ENCODE measurements at regions not wholly inside any gene's neighbourhood (a gene's known extent, or its start where the extent isn't known, plus 50 kb on each side); places are given as distances from the start of the nearest gene placed in this dataset.

DNA sequence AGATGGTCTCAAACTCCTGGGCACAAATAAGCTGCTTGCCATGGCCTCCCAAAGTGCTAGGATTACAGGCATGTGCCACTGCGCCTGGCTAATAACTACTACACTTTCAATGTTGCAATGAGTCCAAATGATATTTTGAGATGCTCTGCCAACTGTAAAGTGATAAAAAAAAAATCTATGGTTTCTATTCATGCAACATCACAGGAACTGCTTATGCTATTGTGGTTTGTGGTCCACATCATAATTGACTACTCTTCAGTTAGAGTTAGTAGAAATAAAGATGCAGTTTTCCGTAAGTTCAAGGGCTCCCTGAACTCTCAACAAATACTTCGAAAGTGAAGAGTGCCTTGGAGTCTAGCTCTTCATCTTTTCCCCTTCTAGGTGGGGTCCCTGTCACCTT is 239.4 kb downstream of the C12orf75 start (continued):
- TF ChIP-seq, protein P1, sequence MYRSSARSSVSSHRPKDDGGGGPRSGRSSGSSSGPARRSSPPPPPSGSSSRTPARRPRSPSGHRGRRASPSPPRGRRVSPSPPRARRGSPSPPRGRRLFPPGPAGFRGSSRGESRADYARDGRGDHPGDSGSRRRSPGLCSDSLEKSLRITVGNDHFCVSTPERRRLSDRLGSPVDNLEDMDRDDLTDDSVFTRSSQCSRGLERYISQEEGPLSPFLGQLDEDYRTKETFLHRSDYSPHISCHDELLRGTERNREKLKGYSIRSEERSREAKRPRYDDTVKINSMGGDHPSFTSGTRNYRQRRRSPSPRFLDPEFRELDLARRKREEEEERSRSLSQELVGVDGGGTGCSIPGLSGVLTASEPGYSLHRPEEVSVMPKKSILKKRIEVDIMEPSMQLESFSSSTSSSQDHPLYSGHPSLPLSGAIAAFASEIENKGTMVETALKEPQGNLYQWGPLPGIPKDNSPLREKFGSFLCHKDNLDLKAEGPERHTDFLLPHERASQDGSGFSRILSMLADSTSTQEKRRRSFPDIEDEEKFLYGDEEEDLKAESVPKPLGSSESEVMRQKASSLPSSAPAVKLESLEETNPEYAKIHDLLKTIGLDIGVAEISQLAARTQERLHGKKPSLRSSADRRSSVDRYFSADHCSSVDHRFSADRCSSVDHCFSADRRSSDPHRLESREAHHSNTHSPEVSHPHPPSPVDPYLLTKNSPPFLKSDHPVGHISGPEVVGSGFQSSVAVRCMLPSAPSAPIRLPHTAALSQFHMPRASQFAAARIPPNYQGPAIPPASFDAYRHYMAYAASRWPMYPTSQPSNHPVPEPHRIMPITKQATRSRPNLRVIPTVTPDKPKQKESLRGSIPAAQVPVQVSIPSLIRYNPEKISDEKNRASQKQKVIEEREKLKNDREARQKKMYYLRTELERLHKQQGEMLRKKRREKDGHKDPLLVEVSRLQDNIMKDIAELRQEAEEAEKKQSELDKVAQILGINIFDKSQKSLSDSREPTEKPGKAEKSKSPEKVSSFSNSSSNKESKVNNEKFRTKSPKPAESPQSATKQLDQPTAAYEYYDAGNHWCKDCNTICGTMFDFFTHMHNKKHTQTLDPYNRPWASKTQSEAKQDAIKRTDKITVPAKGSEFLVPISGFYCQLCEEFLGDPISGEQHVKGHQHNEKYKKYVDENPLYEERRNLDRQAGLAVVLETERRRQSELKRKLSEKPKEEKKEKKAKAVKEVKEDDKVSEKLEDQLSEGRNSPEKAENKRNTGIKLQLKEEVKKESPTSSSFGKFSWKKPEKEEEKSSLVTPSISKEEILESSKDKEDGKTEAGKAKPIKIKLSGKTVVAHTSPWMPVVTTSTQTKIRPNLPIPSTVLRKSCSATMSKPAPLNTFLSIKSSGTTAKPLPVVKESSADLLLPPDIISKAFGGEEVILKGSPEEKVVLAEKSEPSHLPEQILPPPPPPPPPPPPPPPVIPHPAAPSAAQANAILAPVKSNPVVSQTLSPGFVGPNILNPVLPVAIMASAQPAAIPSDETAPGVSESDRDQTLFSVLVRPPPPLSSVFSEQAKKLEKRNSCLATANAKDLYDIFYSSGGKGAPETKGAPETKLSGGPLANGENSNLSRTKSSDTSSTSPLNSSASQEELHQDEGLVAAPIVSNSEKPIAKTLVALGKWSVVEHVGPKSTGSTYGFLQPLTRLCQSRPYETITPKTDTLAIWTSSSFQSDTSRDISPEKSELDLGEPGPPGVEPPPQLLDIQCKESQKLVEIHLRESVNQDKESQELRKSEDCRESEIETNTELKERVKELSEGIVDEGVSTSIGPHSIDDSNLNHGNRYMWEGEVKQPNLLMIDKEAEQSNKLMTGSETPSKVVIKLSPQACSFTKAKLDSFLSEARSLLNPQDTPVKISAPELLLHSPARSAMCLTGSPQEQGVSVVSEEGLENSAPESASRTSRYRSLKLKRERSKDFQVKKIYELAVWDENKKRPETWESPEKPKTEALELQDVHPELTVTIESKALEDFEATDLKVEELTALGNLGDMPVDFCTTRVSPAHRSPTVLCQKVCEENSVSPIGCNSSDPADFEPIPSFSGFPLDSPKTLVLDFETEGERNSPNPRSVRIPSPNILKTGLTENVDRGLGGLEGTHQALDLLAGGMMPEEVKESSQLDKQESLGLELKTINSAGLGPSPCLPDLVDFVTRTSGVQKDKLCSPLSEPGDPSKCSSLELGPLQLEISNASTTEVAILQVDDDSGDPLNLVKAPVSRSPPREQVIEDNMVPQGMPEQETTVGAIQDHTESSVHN (CRISPR knock-in tag; IDR thresholded peaks at IDR 0.05) = no peak
- no peak for TF ChIP-seq ZNF230 (CRISPR knock-in tag; IDR thresholded peaks at IDR 0.05)
- TF ChIP-seq ZNF629 (CRISPR knock-in tag; conservative IDR thresholded peaks at IDR 0.05) = no peak

DNA sequence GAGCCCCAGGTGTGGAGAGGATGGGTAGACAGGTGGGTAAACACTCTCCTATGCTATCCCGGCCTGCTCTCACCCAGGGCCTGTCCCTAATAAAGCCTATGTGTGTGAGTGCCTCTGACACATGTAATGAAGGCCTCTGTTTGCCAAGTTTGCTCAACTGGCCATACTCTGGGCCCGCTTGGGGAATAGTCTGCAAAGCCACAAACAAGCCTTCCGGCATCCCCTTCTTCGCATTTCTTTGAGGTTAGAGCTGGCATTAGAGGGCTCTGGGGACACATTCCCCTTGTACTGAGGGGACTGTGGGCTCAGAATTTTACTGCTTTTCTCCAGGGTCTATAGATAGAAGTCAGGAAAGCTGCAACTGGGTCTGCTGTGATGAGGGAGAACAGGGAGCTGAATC is 240.5 kb downstream of the C12orf75 start:
- FAIRE-seq (no peak), DNase-seq (ENCODE audit: low spot score) (no peak), ATAC-seq (no peak)
- no peaks in the 10 kb centered on the region for H3K36me3 ChIP-seq (replicated peaks in 1 of 2; ENCODE audit: control insufficient read depth in 1 of 2, insufficient read depth in 2 of 2, low read length in 2 of 2)
- no peaks in the 10 kb centered on the region for H3K4me1 ChIP-seq (ENCODE audit: insufficient read depth, low read length)
- CTCF ChIA-PET (ENCODE audit: low intra/inter-chr PET ratio, low total read pairs) = no interaction called here
- no peak overlapping the region for H2AFZ ChIP-seq (ENCODE audit: low read length)
- no peaks in the 10 kb centered on the region for H4K20me1 ChIP-seq (ENCODE audit: insufficient read depth, low read length)
- TF ChIP-seq TRIM22 (IDR thresholded peaks at IDR 0.05) (no peak), ZNF326 (CRISPR knock-in tag; IDR thresholded peaks at IDR 0.05; ENCODE audit: borderline replicate concordance) (no peak), ZSCAN31 (CRISPR knock-in tag; IDR thresholded peaks at IDR 0.05; ENCODE audit: low read depth) (no peak), NFE2L2 (IDR thresholded peaks at IDR 0.05; ENCODE audit: low read length) (no peak), NR2F1 (CRISPR knock-in tag; IDR thresholded peaks at IDR 0.05) (no peak), ZNF337 (CRISPR knock-in tag; IDR thresholded peaks at IDR 0.05; ENCODE audit: borderline replicate concordance, low read depth) (no peak), ZNF747 (CRISPR knock-in tag; IDR thresholded peaks at IDR 0.05; ENCODE audit: borderline replicate concordance) (no peak)
- TF ChIP-seq, protein P2, sequence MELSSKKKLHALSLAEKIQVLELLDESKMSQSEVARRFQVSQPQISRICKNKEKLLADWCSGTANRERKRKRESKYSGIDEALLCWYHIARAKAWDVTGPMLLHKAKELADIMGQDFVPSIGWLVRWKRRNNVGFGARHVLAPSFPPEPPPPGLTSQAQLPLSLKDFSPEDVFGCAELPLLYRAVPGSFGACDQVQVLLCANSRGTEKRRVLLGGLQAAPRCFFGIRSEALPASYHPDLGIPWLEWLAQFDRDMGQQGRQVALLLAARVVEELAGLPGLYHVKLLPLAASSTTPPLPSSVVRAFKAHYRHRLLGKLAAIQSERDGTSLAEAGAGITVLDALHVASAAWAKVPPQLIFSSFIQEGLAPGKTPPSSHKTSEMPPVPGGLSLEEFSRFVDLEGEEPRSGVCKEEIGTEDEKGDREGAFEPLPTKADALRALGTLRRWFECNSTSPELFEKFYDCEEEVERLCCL (CRISPR knock-in tag; IDR thresholded peaks at IDR 0.05; ENCODE audit: borderline replicate concordance) = no peak
- H3K4me3 ChIP-seq (replicated peaks in 1 of 3; ENCODE audit: insufficient read depth in 1 of 3, low read depth in 2 of 3, low read length in 3 of 3) = no peak overlapping the region
- no peaks in the 10 kb centered on the region for H3K27me3 ChIP-seq (ENCODE audit: control insufficient read depth in 1 of 2, insufficient read depth in 2 of 2, low read length in 2 of 2)
- 92% methylated on average over 2 of the region's 4 CpGs for WGBS (ENCODE audit: low lambda C conversion rate)
- no TSS peak for BruUV-seq (replicated peaks)
- H3K79me2 ChIP-seq (ENCODE audit: insufficient read depth, low read length) = no peaks in the 10 kb centered on the region
- no peak overlapping the region for H3K4me2 ChIP-seq (ENCODE audit: low read depth, low read length)
- POLR2A ChIA-PET = no interaction called here
- H3K27ac ChIP-seq (ENCODE audit: extremely low read length, insufficient read depth, low read length) = no peak overlapping the region
- H3K9me3 ChIP-seq (ENCODE audit: low read length) = no peaks in the 10 kb centered on the region
- in situ Hi-C loops (cut with HindIII; ENCODE audit: extremely low pct_ligation_motif_present, low pct_unique_long_range_greater_than_20kb) = no loop called here
- no peak overlapping the region for H3K9ac ChIP-seq (ENCODE audit: insufficient read depth, low read depth, low read length)
- intact Hi-C loops (cut with micrococcal nuclease; ENCODE audit: unreplicated experiment) = no loop called here
